K562 (cell line): ENCODE measurements at regions not wholly inside any gene's neighbourhood (a gene's known extent, or its start where the extent isn't known, plus 50 kb on each side); places are given as distances from the start of the nearest gene placed in this dataset.

Experiments used
- EHMT2 ChIP-seq: fragments of 450-650 bp; IDR thresholded peaks from 2 replicates; pipeline ENCODE4 v1.6.1; 2018; ENCODE audit warnings: antibody characterized with exemption
- POLR2A ChIP-seq: fragments of 450-650 bp; conservative IDR thresholded peaks from 2 replicates; pipeline ENCODE4 v1.6.1; 2016
- TAF1 ChIP-seq: IDR thresholded peaks from 2 replicates; pipeline ENCODE4 v1.6.1; 2011; ENCODE audit warnings: mild to moderate bottlenecking, low read length, moderate library complexity; ENCODE audit not compliant: insufficient read depth, control insufficient read depth, severe bottlenecking; ENCODE audit errors: extremely low read depth
- TF ChIP-seq, protein P1 (sequence below), 3 experiments: IDR thresholded peaks in 2 of 3; conservative IDR thresholded peaks in 1 of 3; 2 replicates each; pipeline ENCODE4 v1.5.1; 2011 to 2012; ENCODE audit warnings: low read length in 3 of 3, mild to moderate bottlenecking in 3 of 3, control low read depth in 2 of 3, improper control_type of control experiment in 1 of 3, inconsistent platforms in 1 of 3, low read depth in 1 of 3, mixed read lengths in 1 of 3, moderate library complexity in 1 of 3; ENCODE audit not compliant: insufficient read depth in 2 of 3
- TF ChIP-seq, protein P2 (sequence below): sonication (generic); formaldehyde crosslinking; IDR thresholded peaks from 2 replicates; pipeline ENCODE4 v1.8.0; 2022; ENCODE audit warnings: mild to moderate bottlenecking, missing genetic modification reagents

DNA sequence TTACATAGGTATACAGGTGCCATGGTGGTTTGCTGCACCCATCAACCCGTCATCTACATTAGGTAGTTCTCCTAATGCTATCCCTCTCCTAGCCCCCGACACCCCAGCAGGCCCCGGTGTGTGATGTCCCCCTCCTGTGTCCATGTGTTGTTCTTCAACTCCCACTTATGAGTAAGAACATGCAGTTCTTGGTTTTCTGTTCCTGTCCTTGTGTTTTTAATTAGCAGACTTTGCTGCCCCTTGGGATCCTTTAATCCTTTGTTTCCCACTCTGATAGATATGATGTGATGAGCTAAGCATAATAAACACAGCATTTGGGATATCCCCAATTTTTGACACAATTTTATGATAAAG is 71.1 kb upstream of the PALS2 start:
- TF ChIP-seq TAF1 (no peak), POLR2A (no peak), EHMT2 (no peak)
- TF ChIP-seq, protein P1, sequence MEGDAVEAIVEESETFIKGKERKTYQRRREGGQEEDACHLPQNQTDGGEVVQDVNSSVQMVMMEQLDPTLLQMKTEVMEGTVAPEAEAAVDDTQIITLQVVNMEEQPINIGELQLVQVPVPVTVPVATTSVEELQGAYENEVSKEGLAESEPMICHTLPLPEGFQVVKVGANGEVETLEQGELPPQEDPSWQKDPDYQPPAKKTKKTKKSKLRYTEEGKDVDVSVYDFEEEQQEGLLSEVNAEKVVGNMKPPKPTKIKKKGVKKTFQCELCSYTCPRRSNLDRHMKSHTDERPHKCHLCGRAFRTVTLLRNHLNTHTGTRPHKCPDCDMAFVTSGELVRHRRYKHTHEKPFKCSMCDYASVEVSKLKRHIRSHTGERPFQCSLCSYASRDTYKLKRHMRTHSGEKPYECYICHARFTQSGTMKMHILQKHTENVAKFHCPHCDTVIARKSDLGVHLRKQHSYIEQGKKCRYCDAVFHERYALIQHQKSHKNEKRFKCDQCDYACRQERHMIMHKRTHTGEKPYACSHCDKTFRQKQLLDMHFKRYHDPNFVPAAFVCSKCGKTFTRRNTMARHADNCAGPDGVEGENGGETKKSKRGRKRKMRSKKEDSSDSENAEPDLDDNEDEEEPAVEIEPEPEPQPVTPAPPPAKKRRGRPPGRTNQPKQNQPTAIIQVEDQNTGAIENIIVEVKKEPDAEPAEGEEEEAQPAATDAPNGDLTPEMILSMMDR (IDR thresholded peaks at IDR 0.05 in 2 of 3, conservative IDR thresholded peaks at IDR 0.05 in 1 of 3; ENCODE audit: insufficient read depth in 2 of 3, low read depth in 1 of 3, low read length in 3 of 3) = no peak
- TF ChIP-seq, protein P2, sequence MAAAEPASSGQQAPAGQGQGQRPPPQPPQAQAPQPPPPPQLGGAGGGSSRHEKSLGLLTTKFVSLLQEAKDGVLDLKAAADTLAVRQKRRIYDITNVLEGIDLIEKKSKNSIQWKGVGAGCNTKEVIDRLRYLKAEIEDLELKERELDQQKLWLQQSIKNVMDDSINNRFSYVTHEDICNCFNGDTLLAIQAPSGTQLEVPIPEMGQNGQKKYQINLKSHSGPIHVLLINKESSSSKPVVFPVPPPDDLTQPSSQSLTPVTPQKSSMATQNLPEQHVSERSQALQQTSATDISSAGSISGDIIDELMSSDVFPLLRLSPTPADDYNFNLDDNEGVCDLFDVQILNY (CRISPR knock-in tag) = no peak
